ENCODE measurements at regions not wholly inside any gene's neighbourhood (a gene's known extent, or its start where the extent isn't known, plus 50 kb on each side); places are given as distances from the start of the nearest gene placed in this dataset.

GRCh38 chr6:80638213-80639055, 532.0 kb downstream of the BCKDHB start:
- no peak for DNase-seq (ENCODE audit: low spot score)
- TF ChIP-seq, protein P1, sequence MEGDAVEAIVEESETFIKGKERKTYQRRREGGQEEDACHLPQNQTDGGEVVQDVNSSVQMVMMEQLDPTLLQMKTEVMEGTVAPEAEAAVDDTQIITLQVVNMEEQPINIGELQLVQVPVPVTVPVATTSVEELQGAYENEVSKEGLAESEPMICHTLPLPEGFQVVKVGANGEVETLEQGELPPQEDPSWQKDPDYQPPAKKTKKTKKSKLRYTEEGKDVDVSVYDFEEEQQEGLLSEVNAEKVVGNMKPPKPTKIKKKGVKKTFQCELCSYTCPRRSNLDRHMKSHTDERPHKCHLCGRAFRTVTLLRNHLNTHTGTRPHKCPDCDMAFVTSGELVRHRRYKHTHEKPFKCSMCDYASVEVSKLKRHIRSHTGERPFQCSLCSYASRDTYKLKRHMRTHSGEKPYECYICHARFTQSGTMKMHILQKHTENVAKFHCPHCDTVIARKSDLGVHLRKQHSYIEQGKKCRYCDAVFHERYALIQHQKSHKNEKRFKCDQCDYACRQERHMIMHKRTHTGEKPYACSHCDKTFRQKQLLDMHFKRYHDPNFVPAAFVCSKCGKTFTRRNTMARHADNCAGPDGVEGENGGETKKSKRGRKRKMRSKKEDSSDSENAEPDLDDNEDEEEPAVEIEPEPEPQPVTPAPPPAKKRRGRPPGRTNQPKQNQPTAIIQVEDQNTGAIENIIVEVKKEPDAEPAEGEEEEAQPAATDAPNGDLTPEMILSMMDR (IDR thresholded peaks at IDR 0.05; ENCODE audit: borderline replicate concordance, control extremely low read depth, extremely low read depth, insufficient read depth, missing control alignments), result no peak
- in situ Hi-C loops (cut with MboI; ENCODE audit: low sequenced_read_pairs, unreplicated experiment), result no loop called here

GRCh38 chr6:80637312-80637711, 530.8 kb downstream of the BCKDHB start:
- in situ Hi-C loops (cut with MboI; ENCODE audit: low sequenced_read_pairs, unreplicated experiment), result no loop called here
- DNase-seq (ENCODE audit: low spot score), result no peak
- TF ChIP-seq, protein P1 (IDR thresholded peaks at IDR 0.05; ENCODE audit: borderline replicate concordance, control extremely low read depth, extremely low read depth, insufficient read depth, missing control alignments), result no peak

GRCh38 chr6:80636689-80637088, 530.2 kb downstream of the BCKDHB start:
- in situ Hi-C loops (cut with MboI; ENCODE audit: low sequenced_read_pairs, unreplicated experiment), result no loop called here
- DNase-seq (ENCODE audit: low spot score), result no peak
- TF ChIP-seq, protein P1 (IDR thresholded peaks at IDR 0.05; ENCODE audit: borderline replicate concordance, control extremely low read depth, extremely low read depth, insufficient read depth, missing control alignments), result no peak

GRCh38 chr6:80633412-80633811, 526.9 kb downstream of the BCKDHB start:
- TF ChIP-seq, protein P1 (IDR thresholded peaks at IDR 0.05; ENCODE audit: borderline replicate concordance, control extremely low read depth, extremely low read depth, insufficient read depth, missing control alignments), result no peak
- in situ Hi-C loops (cut with MboI; ENCODE audit: low sequenced_read_pairs, unreplicated experiment), result no loop called here
- no peak for DNase-seq (ENCODE audit: low spot score)

DNA sequence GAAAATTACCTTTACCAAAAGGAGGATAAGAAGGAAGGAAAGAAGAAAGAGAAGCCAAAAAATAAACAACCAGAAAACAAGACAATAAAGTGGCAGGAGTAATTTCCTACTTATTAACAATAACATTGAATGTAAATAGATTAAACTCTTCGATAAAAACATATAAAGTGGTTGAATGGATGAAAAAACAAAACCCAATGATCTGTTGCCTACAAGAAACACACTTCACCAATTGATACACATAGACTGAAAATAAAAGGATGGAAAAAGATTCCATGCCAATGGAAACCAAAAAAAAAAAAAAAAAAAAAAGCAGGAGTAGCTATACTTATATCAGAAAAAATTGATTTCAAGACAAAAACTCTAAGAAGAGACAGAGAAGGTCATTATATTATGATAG, 518.9 kb downstream of the BCKDHB start:
- DNase-seq (ENCODE audit: low spot score), result no peak
- in situ Hi-C loops (cut with MboI; ENCODE audit: low sequenced_read_pairs, unreplicated experiment), result no loop called here
- TF ChIP-seq, protein P1 (IDR thresholded peaks at IDR 0.05; ENCODE audit: borderline replicate concordance, control extremely low read depth, extremely low read depth, insufficient read depth, missing control alignments), result no peak

GRCh38 chr6:80623066-80623815, 516.8 kb downstream of the BCKDHB start:
- TF ChIP-seq, protein P1 (IDR thresholded peaks at IDR 0.05; ENCODE audit: borderline replicate concordance, control extremely low read depth, extremely low read depth, insufficient read depth, missing control alignments), result no peak
- DNase-seq (ENCODE audit: low spot score), result no peak
- in situ Hi-C loops (cut with MboI; ENCODE audit: low sequenced_read_pairs, unreplicated experiment), result loop anchor here (25.0 kb wide), 1 partner anchor 1389 kb away; no protein-coding TSS in a partner anchor

Measured in GM13976 (cell line).